Panc1 (cell line): ENCODE measurements at regions not wholly inside any gene's neighbourhood (a gene's known extent, or its start where the extent isn't known, plus 50 kb on each side); places are given as distances from the start of the nearest gene placed in this dataset.

Experiments
- TCF7L2 ChIP-seq: IDR thresholded peaks from 2 replicates; pipeline ENCODE4 v1.6.1; 2011; ENCODE audit warnings: mild to moderate bottlenecking, low read depth, low read length, inconsistent platforms
- TF ChIP-seq, protein P1 (sequence below), 2 experiments: IDR thresholded peaks; 2 replicates each; pipeline ENCODE4 v1.6.1; 2011 to 2012; ENCODE audit warnings: low read depth in 2 of 2, control low read depth in 1 of 2, low read length in 1 of 2, mild to moderate bottlenecking in 1 of 2, moderate library complexity in 1 of 2; ENCODE audit not compliant: insufficient read depth in 1 of 2

GRCh38 chr14:66117600-66117999 is 368.6 kb upstream of the CCDC196 start:
- TF ChIP-seq TCF7L2, result no peak
- TF ChIP-seq, protein P1, sequence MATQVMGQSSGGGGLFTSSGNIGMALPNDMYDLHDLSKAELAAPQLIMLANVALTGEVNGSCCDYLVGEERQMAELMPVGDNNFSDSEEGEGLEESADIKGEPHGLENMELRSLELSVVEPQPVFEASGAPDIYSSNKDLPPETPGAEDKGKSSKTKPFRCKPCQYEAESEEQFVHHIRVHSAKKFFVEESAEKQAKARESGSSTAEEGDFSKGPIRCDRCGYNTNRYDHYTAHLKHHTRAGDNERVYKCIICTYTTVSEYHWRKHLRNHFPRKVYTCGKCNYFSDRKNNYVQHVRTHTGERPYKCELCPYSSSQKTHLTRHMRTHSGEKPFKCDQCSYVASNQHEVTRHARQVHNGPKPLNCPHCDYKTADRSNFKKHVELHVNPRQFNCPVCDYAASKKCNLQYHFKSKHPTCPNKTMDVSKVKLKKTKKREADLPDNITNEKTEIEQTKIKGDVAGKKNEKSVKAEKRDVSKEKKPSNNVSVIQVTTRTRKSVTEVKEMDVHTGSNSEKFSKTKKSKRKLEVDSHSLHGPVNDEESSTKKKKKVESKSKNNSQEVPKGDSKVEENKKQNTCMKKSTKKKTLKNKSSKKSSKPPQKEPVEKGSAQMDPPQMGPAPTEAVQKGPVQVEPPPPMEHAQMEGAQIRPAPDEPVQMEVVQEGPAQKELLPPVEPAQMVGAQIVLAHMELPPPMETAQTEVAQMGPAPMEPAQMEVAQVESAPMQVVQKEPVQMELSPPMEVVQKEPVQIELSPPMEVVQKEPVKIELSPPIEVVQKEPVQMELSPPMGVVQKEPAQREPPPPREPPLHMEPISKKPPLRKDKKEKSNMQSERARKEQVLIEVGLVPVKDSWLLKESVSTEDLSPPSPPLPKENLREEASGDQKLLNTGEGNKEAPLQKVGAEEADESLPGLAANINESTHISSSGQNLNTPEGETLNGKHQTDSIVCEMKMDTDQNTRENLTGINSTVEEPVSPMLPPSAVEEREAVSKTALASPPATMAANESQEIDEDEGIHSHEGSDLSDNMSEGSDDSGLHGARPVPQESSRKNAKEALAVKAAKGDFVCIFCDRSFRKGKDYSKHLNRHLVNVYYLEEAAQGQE (IDR thresholded peaks at IDR 0.05; ENCODE audit: insufficient read depth in 1 of 2, low read depth in 2 of 2, low read length in 1 of 2), result no peak
